OCI-LY1 (cell line): ENCODE measurements at regions not wholly inside any gene's neighbourhood (a gene's known extent, or its start where the extent isn't known, plus 50 kb on each side); places are given as distances from the start of the nearest gene placed in this dataset.

Experiments used
- H2AFZ ChIP-seq: fragments of 200-600 bp; sonication (generic), shearing (Covaris generic); 2 replicates; pipeline ENCODE4 v1.6.0; 2014; ENCODE audit warnings: antibody characterized with exemption, mild to moderate bottlenecking, low read length
- H3F3A ChIP-seq: fragments of 200-600 bp; sonication (generic), shearing (Covaris generic); 2 replicates; pipeline ENCODE4 v1.6.0; 2014; ENCODE audit warnings: mild to moderate bottlenecking, antibody characterized with exemption, low read length, moderate library complexity; ENCODE audit not compliant: insufficient read depth
- H3K27ac ChIP-seq: fragments of 200-600 bp; sonication (generic); 2 replicates; pipeline ENCODE4 v1.5.1; 2014; ENCODE audit warnings: low read length, mixed run types, mild to moderate bottlenecking, low read depth; ENCODE audit not compliant: poor library complexity, severe bottlenecking
- H3K27me3 ChIP-seq: fragments of 200-600 bp; sonication (generic); 2 replicates; pipeline ENCODE4 v1.6.0; 2014; ENCODE audit warnings: antibody characterized with exemption, mild to moderate bottlenecking, low read length, moderate library complexity; ENCODE audit not compliant: insufficient read depth
- H3K36me3 ChIP-seq: fragments of 200-600 bp; sonication (generic); 2 replicates; pipeline ENCODE4 v1.6.1; 2014; ENCODE audit warnings: mild to moderate bottlenecking, antibody characterized with exemption, low read length, moderate library complexity, mixed read lengths; ENCODE audit not compliant: insufficient read depth
- H3K4me1 ChIP-seq: fragments of 200-600 bp; sonication (generic); 2 replicates; pipeline ENCODE4 v1.5.1; 2014; ENCODE audit warnings: mild to moderate bottlenecking, low read length, moderate library complexity; ENCODE audit not compliant: insufficient read depth, severe bottlenecking
- H3K4me2 ChIP-seq: fragments of 200-600 bp; sonication (generic), shearing (Covaris generic); 2 replicates; pipeline ENCODE4 v1.6.1; 2014; ENCODE audit warnings: low read length
- H3K4me3 ChIP-seq: fragments of 200-600 bp; sonication (generic); 2 replicates; pipeline ENCODE4 v1.5.1; 2014; ENCODE audit warnings: low read length, low read depth, mild to moderate bottlenecking, mixed read lengths; ENCODE audit not compliant: poor library complexity, severe bottlenecking
- H3K79me2 ChIP-seq: fragments of 200-600 bp; shearing (Covaris generic); 2 replicates; pipeline ENCODE4 v1.6.1; 2016; ENCODE audit warnings: mixed run types, low read length, mixed read lengths; ENCODE audit not compliant: insufficient read depth
- H3K9ac ChIP-seq: fragments of 200-600 bp; sonication (generic), shearing (Covaris generic); 2 replicates; pipeline ENCODE4 v1.6.1; 2014; ENCODE audit warnings: mild to moderate bottlenecking, low read length, mixed read lengths
- H3K9me2 ChIP-seq: fragments of 200-600 bp; sonication (generic), shearing (Covaris generic); 2 replicates; pipeline ENCODE4 v1.6.1; 2014; ENCODE audit warnings: low read depth, mild to moderate bottlenecking, low read length, mixed read lengths
- H3K9me3 ChIP-seq: fragments of 200-600 bp; shearing (Covaris generic); 2 replicates; pipeline ENCODE4 v1.6.1; 2014; ENCODE audit warnings: low read length, mixed read lengths
- H4K20me1 ChIP-seq: fragments of 200-600 bp; sonication (generic), shearing (Covaris generic); 2 replicates; pipeline ENCODE4 v1.6.0; 2016; ENCODE audit warnings: mild to moderate bottlenecking, low read length; ENCODE audit not compliant: insufficient read depth
- EZH2 ChIP-seq: fragments of 200-600 bp; sonication (generic), shearing (Covaris generic); IDR thresholded peaks from 2 replicates; pipeline ENCODE4 v1.8.0; 2017; ENCODE audit warnings: borderline replicate concordance, mixed run types, mild to moderate bottlenecking, antibody characterized with exemption, low read length, moderate library complexity, mixed read lengths
- TF ChIP-seq, protein P1 (sequence below): fragments of 200-600 bp; sonication (generic), shearing (Covaris generic); IDR thresholded peaks from 2 replicates; pipeline ENCODE4 v1.5.1; 2017; ENCODE audit warnings: mild to moderate bottlenecking, antibody characterized with exemption, low read length, moderate library complexity, mixed read lengths

GRCh38 chr4:130985371-130985770 is 1889.4 kb downstream of the C4orf33 start:
- H2AFZ ChIP-seq: peak overlapping the region; percentile 88
- H3K4me1 ChIP-seq: no peaks in the 10 kb centered on the region
- H3F3A ChIP-seq: no peaks in the 10 kb centered on the region
- no peaks in the 10 kb centered on the region for H3K9me3 ChIP-seq
- H3K4me3 ChIP-seq: no peak overlapping the region
- H4K20me1 ChIP-seq: no peaks in the 10 kb centered on the region
- TF ChIP-seq EZH2: no peak
- no peaks in the 10 kb centered on the region for H3K79me2 ChIP-seq
- no peaks in the 10 kb centered on the region for H3K27me3 ChIP-seq
- H3K9ac ChIP-seq: no peak overlapping the region
- no peak overlapping the region for H3K27ac ChIP-seq
- no peaks in the 10 kb centered on the region for H3K36me3 ChIP-seq
- no peaks in the 10 kb centered on the region for H3K9me2 ChIP-seq
- H3K4me2 ChIP-seq: no peak overlapping the region

DNA sequence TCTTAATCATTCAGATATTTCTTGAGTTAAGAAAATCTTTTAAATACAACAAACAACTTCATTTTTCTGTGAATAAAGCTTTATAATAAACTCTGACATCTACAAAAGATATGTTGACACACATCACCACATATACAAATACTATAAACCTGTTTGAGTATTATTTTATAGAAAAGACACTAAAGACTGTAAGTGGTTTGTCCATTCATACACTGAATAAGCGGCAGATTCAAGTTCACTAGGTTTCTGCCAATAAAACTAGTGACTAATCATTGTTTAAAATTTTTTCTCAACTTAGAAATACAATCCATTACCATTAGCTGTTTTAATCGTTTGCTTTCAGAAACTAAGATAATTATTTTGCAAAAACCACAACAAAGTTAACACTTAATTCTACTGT is 1900.0 kb downstream of the C4orf33 start:
- Histone ChIP-seq H3K9me2 (no peaks in the 10 kb centered on the region), H3K4me3 (no peak overlapping the region), H3K36me3 (no peaks in the 10 kb centered on the region), H3K79me2 (no peaks in the 10 kb centered on the region), H3K4me2 (no peak overlapping the region), H3F3A (no peaks in the 10 kb centered on the region), H2AFZ (no peak overlapping the region), H4K20me1 (no peaks in the 10 kb centered on the region), H3K9ac (no peak overlapping the region), H3K4me1 (peaks cover 6% of the 10 kb centered on the region), H3K9me3 (no peaks in the 10 kb centered on the region), H3K27me3 (no peaks in the 10 kb centered on the region), H3K27ac (no peak overlapping the region)
- TF ChIP-seq, protein P1, sequence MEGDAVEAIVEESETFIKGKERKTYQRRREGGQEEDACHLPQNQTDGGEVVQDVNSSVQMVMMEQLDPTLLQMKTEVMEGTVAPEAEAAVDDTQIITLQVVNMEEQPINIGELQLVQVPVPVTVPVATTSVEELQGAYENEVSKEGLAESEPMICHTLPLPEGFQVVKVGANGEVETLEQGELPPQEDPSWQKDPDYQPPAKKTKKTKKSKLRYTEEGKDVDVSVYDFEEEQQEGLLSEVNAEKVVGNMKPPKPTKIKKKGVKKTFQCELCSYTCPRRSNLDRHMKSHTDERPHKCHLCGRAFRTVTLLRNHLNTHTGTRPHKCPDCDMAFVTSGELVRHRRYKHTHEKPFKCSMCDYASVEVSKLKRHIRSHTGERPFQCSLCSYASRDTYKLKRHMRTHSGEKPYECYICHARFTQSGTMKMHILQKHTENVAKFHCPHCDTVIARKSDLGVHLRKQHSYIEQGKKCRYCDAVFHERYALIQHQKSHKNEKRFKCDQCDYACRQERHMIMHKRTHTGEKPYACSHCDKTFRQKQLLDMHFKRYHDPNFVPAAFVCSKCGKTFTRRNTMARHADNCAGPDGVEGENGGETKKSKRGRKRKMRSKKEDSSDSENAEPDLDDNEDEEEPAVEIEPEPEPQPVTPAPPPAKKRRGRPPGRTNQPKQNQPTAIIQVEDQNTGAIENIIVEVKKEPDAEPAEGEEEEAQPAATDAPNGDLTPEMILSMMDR: no peak
- TF ChIP-seq EZH2: no peak

GRCh38 chr4:131001371-131001770 is 1905.4 kb downstream of the C4orf33 start:
- 0 out of 2 replicates have a peak, but pooled peaks cover 2% of the 10 kb centered on the region for H3K9me3 ChIP-seq
- H3K4me1 ChIP-seq: no peaks in the 10 kb centered on the region
- H3K9ac ChIP-seq: no peak overlapping the region
- no peaks in the 10 kb centered on the region for H3K36me3 ChIP-seq
- no peak overlapping the region for H3K4me2 ChIP-seq
- no peak overlapping the region for H3K27ac ChIP-seq
- H2AFZ ChIP-seq: peak overlapping the region; percentile 88; the same call in 1 of the 2 replicates
- H4K20me1 ChIP-seq: no peaks in the 10 kb centered on the region
- H3F3A ChIP-seq: no peaks in the 10 kb centered on the region
- no peaks in the 10 kb centered on the region for H3K9me2 ChIP-seq
- no peaks in the 10 kb centered on the region for H3K79me2 ChIP-seq
- no peaks in the 10 kb centered on the region for H3K27me3 ChIP-seq
- no peak overlapping the region for H3K4me3 ChIP-seq
- no peak for TF ChIP-seq EZH2
- TF ChIP-seq, protein P1: no peak

DNA sequence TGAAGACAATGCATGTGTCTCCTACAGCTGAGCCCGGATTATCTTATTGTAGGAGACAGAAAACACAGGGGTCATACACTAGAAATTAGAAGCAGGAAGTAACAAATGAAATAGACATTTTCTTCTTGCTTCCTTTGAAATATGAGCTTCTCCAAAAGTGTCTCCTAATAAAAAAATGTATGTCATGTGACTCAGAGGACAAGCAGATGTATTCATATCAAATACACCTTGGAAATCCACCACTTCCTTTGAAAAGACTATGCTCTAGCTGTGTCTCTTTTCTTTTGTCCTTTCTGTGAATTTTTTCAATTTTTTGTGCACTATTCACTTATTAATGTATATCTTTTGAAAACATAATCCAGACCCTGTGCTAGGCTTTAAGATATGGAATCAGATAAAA is 1906.2 kb downstream of the C4orf33 start:
- H3K79me2 ChIP-seq: no peaks in the 10 kb centered on the region
- no peak overlapping the region for H3K27ac ChIP-seq
- no peak overlapping the region for H3K9ac ChIP-seq
- H3K36me3 ChIP-seq: no peaks in the 10 kb centered on the region
- H4K20me1 ChIP-seq: no peaks in the 10 kb centered on the region
- H3K9me3 ChIP-seq: 0 out of 2 replicates have a peak, but pooled peaks cover 5% of the 10 kb centered on the region
- no peaks in the 10 kb centered on the region for H3K27me3 ChIP-seq
- H3F3A ChIP-seq: no peaks in the 10 kb centered on the region
- no peak overlapping the region for H3K4me3 ChIP-seq
- no peak overlapping the region for H3K4me2 ChIP-seq
- H3K9me2 ChIP-seq: no peaks in the 10 kb centered on the region
- H3K4me1 ChIP-seq: no peaks in the 10 kb centered on the region
- no peak for TF ChIP-seq EZH2
- H2AFZ ChIP-seq: peak overlapping the region; percentile 88; the same call in 1 of the 2 replicates
